HEK293 (cell line): ENCODE measurements at regions not wholly inside any gene's neighbourhood (a gene's known extent, or its start where the extent isn't known, plus 50 kb on each side); places are given as distances from the start of the nearest gene placed in this dataset.

Experiments used
- CTCF ChIP-seq: fragments of 450-650 bp; formaldehyde crosslinking; IDR thresholded peaks from 2 replicates; pipeline ENCODE4 v1.5.1; 2016; ENCODE audit warnings: missing biosample characterization, missing genetic modification characterization
- PRDM2 ChIP-seq: fragments of 450-650 bp; formaldehyde crosslinking; IDR thresholded peaks from 2 replicates; pipeline ENCODE4 v1.5.1; 2016; ENCODE audit warnings: missing biosample characterization, missing genetic modification characterization, borderline replicate concordance
- ZNF175 ChIP-seq: fragments of 450-650 bp; formaldehyde crosslinking; IDR thresholded peaks from 2 replicates; pipeline ENCODE4 v1.5.1; 2016; ENCODE audit warnings: missing biosample characterization, missing genetic modification characterization
- ZNF274 ChIP-seq, 2 experiments: fragments of 200-500 bp in 1 of 2; fragments of 450-650 bp in 1 of 2; sonication (Bioruptor generic) in 1 of 2; formaldehyde crosslinking in 1 of 2; IDR thresholded peaks; 2 replicates each; pipeline versions ENCODE4 v1.5.1 to v1.6.1; 2014 to 2016; ENCODE audit warnings: borderline replicate concordance in 1 of 2, inconsistent platforms in 1 of 2, low read length in 1 of 2, missing biosample characterization in 1 of 2, missing genetic modification characterization in 1 of 2

- TF ChIP-seq ZNF175, result no peak
- no peak for TF ChIP-seq PRDM2 (tag by site-specific recombination)
- TF ChIP-seq CTCF, result no peak
- TF ChIP-seq ZNF274 (IDR thresholded peaks at IDR 0.05; ENCODE audit: low read length), result no peak
- TF ChIP-seq ZNF274 (tag by site-specific recombination; IDR thresholded peaks at IDR 0.05; ENCODE audit: borderline replicate concordance), result no peak
Observed at GRCh38 chr18:77879829-77880228, 630.2 kb downstream of the GALR1 start.
